Activated T-helper 17 cell treated with anti-CD3 and anti-CD28 coated beads, Interleukin-2, amount 50 U/mL, for 72 hours (primary cell): ENCODE measurements at regions not wholly inside any gene's neighbourhood (a gene's known extent, or its start where the extent isn't known, plus 50 kb on each side); places are given as distances from the start of the nearest gene placed in this dataset.
"Not testable (repeated sequence)": the region's sequence is repeated elsewhere in the genome, so short reads cannot be mapped to it uniquely, and the experiment has no call there.

Source experiments
- ATAC-seq: fragments of 150-1000 bp; cut with Tn5 transposase; replicated peaks from 2 replicates; pipeline ENCODE4 v1.10.0; 2021; ENCODE audit warnings: mild to moderate bottlenecking, moderate library complexity
- H3K27ac Mint-ChIP-seq: one replicate; pipeline ENCODE4 v1.8.0; 2022; ENCODE audit warnings: mixed read lengths
- H3K27me3 Mint-ChIP-seq: one replicate; pipeline ENCODE4 v1.8.0; 2022; ENCODE audit warnings: mixed read lengths
- H3K36me3 Mint-ChIP-seq: one replicate; pipeline ENCODE4 v1.8.0; 2022; ENCODE audit warnings: low read depth, mild to moderate bottlenecking, mixed read lengths
- H3K4me1 Mint-ChIP-seq: one replicate; pipeline ENCODE4 v1.8.0; 2022; ENCODE audit warnings: mixed read lengths
- H3K4me3 Mint-ChIP-seq: one replicate; pipeline ENCODE4 v1.8.0; 2022; ENCODE audit warnings: mild to moderate bottlenecking, mixed read lengths
- H3K9me3 Mint-ChIP-seq: one replicate; pipeline ENCODE4 v1.8.0; 2022; ENCODE audit warnings: mixed read lengths

DNA sequence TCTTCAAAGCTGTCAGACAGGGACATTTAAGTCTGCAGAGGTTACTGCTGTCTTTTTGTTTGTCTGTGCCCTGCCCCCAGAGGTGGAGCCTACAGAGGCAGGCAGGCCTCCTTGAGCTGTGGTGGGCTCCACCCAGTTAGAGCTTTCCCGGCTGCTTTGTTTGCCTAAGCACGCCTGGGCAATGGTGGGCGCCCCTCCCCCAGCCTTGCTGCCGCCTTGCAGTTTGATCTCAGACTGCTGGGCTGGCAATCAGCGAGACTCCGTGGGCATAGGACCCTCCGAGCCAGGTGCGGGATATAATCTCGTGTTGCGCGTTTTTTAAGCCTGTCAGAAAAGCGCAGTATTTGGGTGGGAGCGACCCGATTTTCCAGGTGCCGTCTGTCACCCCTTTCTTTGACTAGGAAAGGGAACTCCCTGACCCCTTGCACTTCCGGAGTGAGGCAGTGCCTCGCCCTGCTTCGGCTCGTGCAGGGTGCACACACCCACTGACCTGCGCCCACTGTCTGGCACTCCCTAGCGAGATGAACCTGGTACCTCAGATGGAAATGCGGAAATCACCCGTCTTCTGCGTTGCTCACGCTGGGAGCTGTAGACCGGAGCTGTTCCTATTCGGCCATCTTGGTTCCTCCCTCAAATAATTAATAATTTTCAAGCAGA is 1131.5 kb upstream of the ADGRL4 start:
- H3K4me1 Mint-ChIP-seq, H3K36me3 Mint-ChIP-seq, H3K27ac Mint-ChIP-seq, H3K4me3 Mint-ChIP-seq, H3K9me3 Mint-ChIP-seq, ATAC-seq, H3K27me3 Mint-ChIP-seq: not testable (repeated sequence)

DNA sequence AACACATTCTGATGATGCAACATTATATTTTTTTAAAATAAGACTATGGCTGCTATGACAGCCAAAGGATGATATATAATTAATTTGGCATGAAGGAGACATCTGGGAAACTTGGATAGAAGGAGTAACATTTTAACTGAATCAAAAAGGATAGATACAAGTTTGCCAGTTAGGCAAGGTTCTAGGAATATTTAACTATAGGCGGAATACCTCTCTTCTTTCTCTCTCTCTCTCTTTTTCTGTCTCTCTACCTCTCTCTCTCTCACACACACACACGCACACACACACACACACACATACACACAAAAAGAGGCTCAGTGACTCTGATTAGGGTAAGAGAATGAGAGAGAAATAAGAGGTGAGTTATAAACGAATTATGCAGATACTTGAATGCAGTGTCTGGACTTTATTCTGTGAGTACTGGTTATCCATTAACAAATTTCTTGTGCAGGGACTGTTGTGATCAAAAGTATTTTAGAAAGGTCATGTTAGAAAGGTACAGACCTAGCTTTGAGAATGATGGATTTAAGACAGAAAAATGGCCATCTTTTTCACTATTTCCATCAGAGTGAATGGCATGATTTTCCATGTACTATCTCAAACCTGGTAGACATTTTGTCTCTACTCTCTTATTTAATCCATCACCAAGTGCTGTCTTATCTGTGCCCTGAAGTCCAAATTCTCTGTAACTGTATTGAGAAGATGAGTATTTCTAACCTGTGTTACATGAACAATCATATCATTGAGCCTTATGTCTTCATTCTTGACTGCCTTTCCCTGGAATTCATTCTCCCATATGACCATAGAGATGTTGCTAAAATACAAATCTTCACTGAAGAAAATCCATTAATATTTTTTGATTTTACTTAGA is 1106.9 kb upstream of the ADGRL4 start:
- H3K27me3 Mint-ChIP-seq, result no peaks in the 10 kb centered on the region
- peaks cover 14% of the 10 kb centered on the region for H3K9me3 Mint-ChIP-seq
- no peak overlapping the region for H3K27ac Mint-ChIP-seq
- ATAC-seq, result no peak
- H3K4me3 Mint-ChIP-seq, result no peak overlapping the region
- no peaks in the 10 kb centered on the region for H3K4me1 Mint-ChIP-seq
- no peaks in the 10 kb centered on the region for H3K36me3 Mint-ChIP-seq

DNA sequence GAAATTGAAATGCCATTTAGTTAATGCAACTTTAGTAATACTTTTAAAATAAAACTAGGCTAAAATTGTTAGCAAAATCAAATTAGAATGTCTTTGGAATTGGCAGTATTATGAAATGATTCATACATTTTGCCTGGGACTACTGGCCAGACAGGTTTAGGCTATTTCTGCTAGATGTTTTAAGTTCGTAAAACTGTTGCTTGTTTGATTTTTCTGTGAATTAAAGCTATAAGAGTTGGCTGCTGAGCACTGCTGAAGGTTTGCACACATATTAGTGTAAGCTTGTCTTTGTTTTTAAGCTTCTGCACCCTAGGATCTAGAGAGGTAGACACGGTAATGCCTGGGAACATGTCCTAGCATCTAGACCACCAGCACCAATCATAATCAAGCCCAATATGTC is 1094.6 kb upstream of the ADGRL4 start:
- no peak overlapping the region for H3K4me3 Mint-ChIP-seq
- H3K36me3 Mint-ChIP-seq, result no peaks in the 10 kb centered on the region
- H3K27ac Mint-ChIP-seq, result no peak overlapping the region

DNA sequence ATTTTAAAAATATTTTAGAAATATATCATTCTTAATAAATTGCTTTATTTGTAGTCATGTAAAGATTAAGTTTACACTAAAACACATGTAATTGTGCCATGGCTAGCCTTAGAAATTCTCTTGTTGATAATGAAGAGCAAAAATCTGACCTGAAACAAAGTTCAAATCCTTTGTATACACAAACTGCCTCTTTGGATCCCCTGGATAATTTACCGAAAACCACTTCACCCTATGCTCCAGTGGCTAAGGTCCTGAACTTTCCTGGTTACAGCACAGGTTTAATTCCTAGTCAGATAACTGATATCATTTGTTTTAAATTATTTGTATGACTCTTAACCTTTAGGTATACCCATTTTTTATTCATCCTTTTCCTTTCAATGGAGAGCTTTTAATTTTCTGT is 1093.2 kb upstream of the ADGRL4 start:
- no peaks in the 10 kb centered on the region for H3K4me1 Mint-ChIP-seq
- ATAC-seq, result no peak
- no peak overlapping the region for H3K4me3 Mint-ChIP-seq
- no peaks in the 10 kb centered on the region for H3K36me3 Mint-ChIP-seq
- no peak overlapping the region for H3K27ac Mint-ChIP-seq
- H3K9me3 Mint-ChIP-seq, result peaks cover 20% of the 10 kb centered on the region
- no peaks in the 10 kb centered on the region for H3K27me3 Mint-ChIP-seq

More for the DNA sequence above, 1094.6 kb upstream of the ADGRL4 start:
- no peaks in the 10 kb centered on the region for H3K4me1 Mint-ChIP-seq
- peaks cover 20% of the 10 kb centered on the region for H3K9me3 Mint-ChIP-seq
- ATAC-seq, result no peak
- H3K27me3 Mint-ChIP-seq, result no peaks in the 10 kb centered on the region

DNA sequence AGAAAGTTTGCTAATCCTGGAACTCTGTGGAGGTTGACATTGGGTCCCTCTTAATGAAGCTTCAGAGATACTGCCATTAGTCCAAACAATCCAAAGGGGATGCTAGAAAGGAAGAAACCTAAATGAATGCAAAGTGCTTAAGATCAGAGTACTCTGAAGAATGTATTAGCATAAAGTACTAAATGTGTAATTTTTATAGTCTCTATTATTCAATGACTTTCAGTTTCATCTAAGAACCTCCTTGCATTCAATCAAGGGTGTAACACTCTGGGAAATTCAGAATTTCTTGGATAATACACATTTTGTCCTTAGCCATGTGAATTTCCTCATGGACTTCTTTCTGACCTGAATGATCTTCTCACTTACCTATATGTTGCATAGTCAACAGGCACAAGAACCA is 1078.5 kb upstream of the ADGRL4 start:
- Mint-ChIP-seq H3K36me3 (no peaks in the 10 kb centered on the region), H3K9me3 (peaks cover 5% of the 10 kb centered on the region), H3K27me3 (no peaks in the 10 kb centered on the region), H3K4me1 (no peaks in the 10 kb centered on the region), H3K27ac (no peak overlapping the region), H3K4me3 (no peak overlapping the region)
- no peak for ATAC-seq

DNA sequence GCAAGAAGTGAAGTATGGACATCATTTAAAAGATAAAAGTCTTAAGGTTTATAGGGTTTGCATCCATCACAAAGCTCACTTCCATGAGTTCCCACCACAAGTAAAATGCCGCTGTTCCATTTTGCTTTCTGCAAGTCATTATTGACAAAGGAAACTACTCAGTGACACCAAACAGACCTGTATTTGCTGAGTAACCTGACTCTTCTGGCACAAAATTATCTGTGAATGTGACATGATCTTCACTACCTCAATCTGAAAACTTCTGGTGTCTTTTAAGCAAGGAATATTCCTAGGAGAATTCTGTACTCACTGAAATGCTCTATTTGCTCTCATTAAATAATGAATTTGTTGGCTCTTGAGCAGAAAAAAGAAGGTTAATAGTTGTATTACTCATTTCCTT is 1077.4 kb upstream of the ADGRL4 start:
- no peaks in the 10 kb centered on the region for H3K36me3 Mint-ChIP-seq
- no peaks in the 10 kb centered on the region for H3K4me1 Mint-ChIP-seq
- ATAC-seq, result no peak
- H3K9me3 Mint-ChIP-seq, result peaks cover 8% of the 10 kb centered on the region
- H3K4me3 Mint-ChIP-seq, result no peak overlapping the region
- H3K27me3 Mint-ChIP-seq, result no peaks in the 10 kb centered on the region
- no peak overlapping the region for H3K27ac Mint-ChIP-seq

DNA sequence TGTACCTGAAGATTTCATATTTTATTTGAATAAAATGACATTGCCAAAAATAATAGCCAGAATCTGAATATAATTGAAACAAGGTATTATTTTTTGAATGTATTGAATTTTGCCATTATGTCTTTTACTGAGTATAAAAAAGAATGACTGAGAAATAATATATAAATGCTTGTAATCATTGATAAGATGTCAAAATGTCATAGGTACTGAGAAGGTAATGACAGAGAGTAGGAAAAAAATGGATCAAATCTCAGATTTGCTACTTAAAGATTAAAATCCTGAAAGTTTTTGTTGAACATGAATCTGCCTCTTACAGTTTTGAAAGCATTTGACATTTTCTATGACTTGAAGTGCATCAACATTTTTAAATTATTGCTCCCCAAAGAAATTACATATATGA is 1069.9 kb upstream of the ADGRL4 start:
- ATAC-seq, result no peak

DNA sequence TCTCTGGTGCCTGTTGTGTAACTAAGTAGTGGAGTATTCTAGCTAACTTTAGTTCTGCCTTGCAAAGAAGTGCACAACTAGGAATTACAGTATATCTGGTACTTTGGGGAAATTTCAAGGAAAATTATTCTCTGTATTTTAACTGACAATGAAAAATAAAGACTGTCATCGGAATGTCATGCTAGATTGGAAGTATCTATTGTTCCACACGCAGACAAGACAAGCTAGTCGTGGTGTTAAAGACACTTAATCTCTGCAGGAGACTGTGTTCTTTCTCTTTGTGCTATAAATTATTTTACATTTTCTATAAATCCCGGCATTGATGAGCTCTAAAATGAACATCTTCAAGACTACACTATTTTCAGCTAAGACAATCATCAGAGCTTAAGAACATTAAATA is 1068.8 kb upstream of the ADGRL4 start:
- Mint-ChIP-seq H3K4me1 (no peaks in the 10 kb centered on the region), H3K27ac (no peak overlapping the region), H3K27me3 (no peaks in the 10 kb centered on the region), H3K9me3 (peaks cover 6% of the 10 kb centered on the region), H3K36me3 (no peaks in the 10 kb centered on the region), H3K4me3 (no peak overlapping the region)
- no peak for ATAC-seq

More for the DNA sequence above, 1069.9 kb upstream of the ADGRL4 start:
- Mint-ChIP-seq H3K27me3 (no peaks in the 10 kb centered on the region), H3K36me3 (no peaks in the 10 kb centered on the region), H3K4me1 (no peaks in the 10 kb centered on the region), H3K27ac (no peak overlapping the region), H3K4me3 (no peak overlapping the region), H3K9me3 (peaks cover 12% of the 10 kb centered on the region)

DNA sequence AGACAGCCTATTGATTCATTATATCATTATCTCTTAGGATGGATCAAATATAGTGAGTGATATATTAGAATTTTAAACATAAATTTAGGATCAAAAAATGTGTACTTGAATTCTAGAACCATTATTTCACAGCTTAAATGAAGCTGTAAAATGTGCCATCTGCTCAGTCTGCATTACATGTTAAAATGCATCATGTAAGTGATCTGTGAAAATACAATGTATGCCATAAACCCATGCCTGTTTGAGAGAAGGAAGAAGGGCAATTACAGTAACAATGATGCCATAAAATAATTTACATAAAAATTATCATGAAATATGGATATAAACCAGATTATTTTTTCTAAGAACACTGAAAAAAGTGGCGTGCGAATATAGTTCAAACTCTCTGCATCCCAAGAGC is 1066.0 kb upstream of the ADGRL4 start:
- Mint-ChIP-seq H3K9me3 (peaks cover 4% of the 10 kb centered on the region), H3K27me3 (no peaks in the 10 kb centered on the region), H3K4me1 (no peaks in the 10 kb centered on the region), H3K4me3 (no peak overlapping the region), H3K27ac (no peak overlapping the region), H3K36me3 (no peaks in the 10 kb centered on the region)
- ATAC-seq, result no peak

DNA sequence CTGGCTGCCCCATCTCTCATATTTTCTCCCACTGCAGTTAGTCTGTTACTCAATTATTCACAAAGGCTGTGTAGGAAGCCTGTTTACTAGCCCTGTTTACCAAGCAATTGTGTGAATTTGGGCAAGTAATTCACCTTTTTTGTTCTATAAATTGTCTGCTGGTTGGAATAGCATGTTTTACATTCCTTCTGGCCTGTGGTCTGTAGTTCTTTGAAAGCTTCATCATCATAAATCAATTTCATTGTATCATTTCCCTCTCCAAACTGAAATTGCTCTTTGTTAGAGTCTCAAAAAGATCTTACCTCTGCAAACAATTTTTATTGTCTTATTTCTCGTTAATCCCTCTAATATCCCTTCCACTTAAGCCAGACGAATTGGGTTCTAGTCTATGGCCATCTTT is 1059.5 kb upstream of the ADGRL4 start:
- ATAC-seq, result no peak
- H3K27me3 Mint-ChIP-seq, result no peaks in the 10 kb centered on the region
- no peak overlapping the region for H3K27ac Mint-ChIP-seq
- H3K4me1 Mint-ChIP-seq, result no peaks in the 10 kb centered on the region
- H3K4me3 Mint-ChIP-seq, result no peak overlapping the region
- no peaks in the 10 kb centered on the region for H3K36me3 Mint-ChIP-seq
- H3K9me3 Mint-ChIP-seq, result peaks cover 5% of the 10 kb centered on the region

DNA sequence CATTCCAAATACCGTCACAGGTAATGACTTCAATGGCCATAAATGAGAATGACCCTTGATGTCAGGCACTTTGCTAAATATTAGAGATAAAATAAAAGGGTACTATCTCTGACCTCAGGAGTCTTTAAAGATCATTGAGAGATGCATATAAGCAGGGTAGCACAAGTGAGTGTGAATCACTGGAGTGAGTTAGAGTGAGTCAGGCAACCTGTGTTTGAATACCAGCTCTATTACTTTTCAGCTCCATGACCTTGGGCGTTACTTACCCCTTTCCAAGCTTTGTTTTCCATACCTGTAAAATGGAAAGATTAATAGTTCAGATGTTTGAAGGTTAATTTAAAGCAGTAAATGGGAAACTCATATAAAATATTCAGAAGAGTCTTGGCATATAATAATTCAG is 1058.0 kb upstream of the ADGRL4 start:
- Mint-ChIP-seq H3K27ac (no peak overlapping the region), H3K27me3 (no peaks in the 10 kb centered on the region), H3K36me3 (no peaks in the 10 kb centered on the region), H3K4me3 (no peak overlapping the region), H3K4me1 (no peaks in the 10 kb centered on the region), H3K9me3 (peaks cover 7% of the 10 kb centered on the region)
- no peak for ATAC-seq

DNA sequence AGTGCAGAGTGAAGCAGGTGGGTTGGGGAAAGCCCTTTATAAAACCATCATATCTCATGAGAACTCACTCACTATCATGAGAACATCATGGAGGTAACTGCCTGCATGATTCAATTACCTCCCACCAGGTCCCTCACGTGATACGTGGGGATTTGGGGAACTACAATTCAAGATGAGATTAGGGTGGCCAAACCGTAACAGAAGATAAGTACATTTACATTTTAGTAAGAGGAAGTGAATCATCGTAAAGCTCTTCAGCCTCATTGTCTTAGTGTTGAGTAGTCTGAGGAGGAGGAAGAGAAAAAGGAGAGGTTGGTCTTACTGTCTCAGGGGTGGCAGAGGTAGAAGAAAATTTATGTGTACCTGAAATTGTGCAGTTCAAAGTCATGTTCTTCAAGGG is 1053.4 kb upstream of the ADGRL4 start:
- Mint-ChIP-seq H3K27me3 (no peaks in the 10 kb centered on the region), H3K27ac (no peak overlapping the region), H3K36me3 (no peaks in the 10 kb centered on the region), H3K4me3 (no peak overlapping the region), H3K4me1 (no peaks in the 10 kb centered on the region), H3K9me3 (peaks cover 9% of the 10 kb centered on the region)
- ATAC-seq, result no peak

DNA sequence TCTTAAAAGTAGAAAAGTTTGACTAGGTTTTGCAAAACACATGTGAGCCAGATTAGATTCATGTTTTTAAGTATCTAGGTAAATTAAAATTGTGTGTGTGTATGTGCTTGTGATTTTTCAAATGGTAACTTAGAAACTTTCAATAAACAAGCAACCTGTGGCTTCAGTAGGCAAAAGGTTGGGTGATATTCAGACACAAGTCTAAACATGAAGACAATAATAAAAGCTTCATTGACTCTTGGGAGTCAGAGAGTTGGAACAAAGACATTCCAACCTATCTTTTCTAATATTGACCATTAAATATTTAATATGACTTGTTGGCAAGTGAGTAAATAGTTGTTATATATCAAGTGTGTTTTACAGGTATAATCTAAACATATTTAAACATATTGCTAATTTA is 1049.6 kb upstream of the ADGRL4 start:
- no peak overlapping the region for H3K4me3 Mint-ChIP-seq

DNA sequence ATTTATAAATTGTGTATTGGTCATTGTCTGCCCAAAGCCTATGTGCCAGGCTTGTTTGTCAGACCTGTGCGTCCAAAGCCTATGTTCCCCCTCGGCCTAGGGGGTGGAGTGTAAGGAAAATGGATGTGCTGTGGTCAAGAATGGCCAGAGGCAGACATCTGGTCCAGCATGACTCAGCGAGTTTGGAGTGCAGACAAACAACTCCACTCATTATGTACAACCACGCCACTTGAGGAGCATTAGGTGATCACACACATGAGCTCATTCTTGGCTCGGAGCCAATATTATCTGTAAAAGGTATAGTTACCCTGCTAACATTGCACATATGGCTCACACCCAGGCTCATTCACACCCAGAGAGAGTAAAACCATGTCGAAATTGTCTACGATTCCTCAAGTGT is 1047.6 kb upstream of the ADGRL4 start:
- Mint-ChIP-seq H3K9me3 (no peaks in the 10 kb centered on the region), H3K4me3 (no peak overlapping the region), H3K36me3 (no peaks in the 10 kb centered on the region), H3K27ac (no peak overlapping the region), H3K27me3 (no peaks in the 10 kb centered on the region), H3K4me1 (no peaks in the 10 kb centered on the region)
- no peak for ATAC-seq

More for the DNA sequence above, 1049.6 kb upstream of the ADGRL4 start:
- peaks cover 4% of the 10 kb centered on the region for H3K9me3 Mint-ChIP-seq
- no peaks in the 10 kb centered on the region for H3K36me3 Mint-ChIP-seq
- no peaks in the 10 kb centered on the region for H3K27me3 Mint-ChIP-seq
- ATAC-seq, result no peak
- H3K4me1 Mint-ChIP-seq, result no peaks in the 10 kb centered on the region
- no peak overlapping the region for H3K27ac Mint-ChIP-seq

DNA sequence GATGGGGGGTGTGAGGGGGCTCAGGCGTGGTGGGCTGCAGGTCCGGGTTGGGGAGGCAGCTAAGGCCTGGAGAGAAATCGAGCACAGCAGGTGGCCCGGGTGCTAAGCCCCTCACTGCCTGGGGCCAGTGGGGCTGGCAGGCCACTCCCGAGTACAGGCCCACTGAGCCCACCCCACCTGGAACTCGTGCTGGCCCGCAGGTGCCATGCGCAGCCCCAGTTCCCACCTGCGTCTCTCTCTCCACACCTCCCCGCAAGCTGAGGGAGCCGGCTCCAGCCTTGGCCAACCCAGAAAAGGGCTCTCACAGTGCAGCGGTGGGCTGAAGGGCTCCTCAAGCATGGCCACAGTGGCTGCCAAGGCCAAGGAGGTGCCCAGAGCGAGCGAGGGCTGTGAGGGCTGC is 1047.1 kb upstream of the ADGRL4 start:
- H3K4me1 Mint-ChIP-seq, result no peaks in the 10 kb centered on the region
- no peak overlapping the region for H3K27ac Mint-ChIP-seq
- no peaks in the 10 kb centered on the region for H3K9me3 Mint-ChIP-seq
- no peak overlapping the region for H3K4me3 Mint-ChIP-seq
- no peaks in the 10 kb centered on the region for H3K36me3 Mint-ChIP-seq
- ATAC-seq, result no peak
- no peaks in the 10 kb centered on the region for H3K27me3 Mint-ChIP-seq
